DOHH2 (cell line): ENCODE measurements at regions not wholly inside any gene's neighbourhood (a gene's known extent, or its start where the extent isn't known, plus 50 kb on each side); places are given as distances from the start of the nearest gene placed in this dataset.

Experiments used
- H3F3A ChIP-seq: fragments of 200-600 bp; sonication (generic), shearing (Covaris generic); 2 replicates; pipeline ENCODE4 v1.6.0; 2016; ENCODE audit warnings: antibody characterized with exemption, mild to moderate bottlenecking; ENCODE audit not compliant: control insufficient read depth, insufficient read depth
- H3K27ac ChIP-seq: fragments of 200-600 bp; sonication (generic); 2 replicates; pipeline ENCODE4 v1.5.1; 2014; ENCODE audit warnings: low read depth, mild to moderate bottlenecking, low read length, moderate library complexity
- H3K27me3 ChIP-seq: fragments of 200-600 bp; sonication (generic); 2 replicates; pipeline ENCODE4 v1.6.1; 2014; ENCODE audit warnings: mild to moderate bottlenecking, low read length, mixed read lengths; ENCODE audit not compliant: control insufficient read depth
- H3K36me3 ChIP-seq: fragments of 200-600 bp; sonication (generic); 2 replicates; pipeline ENCODE4 v1.6.1; 2014; ENCODE audit warnings: mild to moderate bottlenecking, low read length, moderate library complexity, mixed read lengths; ENCODE audit not compliant: control insufficient read depth
- H3K4me1 ChIP-seq: fragments of 200-600 bp; sonication (generic); 2 replicates; pipeline ENCODE4 v1.6.1; 2014; ENCODE audit warnings: mild to moderate bottlenecking, low read length, mixed read lengths; ENCODE audit not compliant: control insufficient read depth
- H3K4me2 ChIP-seq: fragments of 200-600 bp; sonication (generic); 2 replicates; pipeline ENCODE4 v1.6.0; 2014; ENCODE audit warnings: mild to moderate bottlenecking, low read length, moderate library complexity
- H3K4me3 ChIP-seq: fragments of 200-600 bp; sonication (generic); 2 replicates; pipeline ENCODE4 v1.5.1; 2014; ENCODE audit warnings: mild to moderate bottlenecking, low read length, mixed read lengths
- H3K79me2 ChIP-seq: fragments of 200-600 bp; sonication (generic); 2 replicates; pipeline ENCODE4 v1.6.1; 2014; ENCODE audit warnings: mild to moderate bottlenecking, low read length, mixed read lengths; ENCODE audit not compliant: control insufficient read depth
- H3K9me2 ChIP-seq: fragments of 200-600 bp; sonication (generic); replicated peaks from 2 replicates; pipeline ENCODE4 v1.6.1; 2014; ENCODE audit warnings: mild to moderate bottlenecking, low read length, mixed read lengths; ENCODE audit not compliant: control insufficient read depth
- H3K9me3 ChIP-seq: fragments of 200-600 bp; sonication (generic); 2 replicates; pipeline ENCODE4 v1.6.1; 2014; ENCODE audit warnings: antibody characterized with exemption, low read length, mixed read lengths; ENCODE audit not compliant: control insufficient read depth, insufficient read depth
- H4K20me1 ChIP-seq: fragments of 200-600 bp; sonication (generic); 2 replicates; pipeline ENCODE4 v1.6.0; 2014; ENCODE audit warnings: low read depth, mild to moderate bottlenecking, antibody characterized with exemption, low read length, moderate library complexity; ENCODE audit not compliant: control insufficient read depth, insufficient read depth
- CTCF ChIP-seq: fragments of 200-600 bp; sonication (generic); IDR thresholded peaks from one replicate; pipeline ENCODE4 v1.5.1; 2014; ENCODE audit warnings: antibody characterized with exemption, mild to moderate bottlenecking, low read depth, low read length; ENCODE audit not compliant: poor library complexity, severe bottlenecking
- EZH2phosphoT487 ChIP-seq: fragments of 200-600 bp; sonication (generic); IDR thresholded peaks from 2 replicates; pipeline ENCODE4 v1.6.1; 2017; ENCODE audit warnings: borderline replicate concordance, mild to moderate bottlenecking, antibody characterized with exemption, low read length, moderate library complexity, mixed read lengths

GRCh38 chr9:7387840-7388239, 411.7 kb downstream of the DMAC1 start:
- H3K9me2 ChIP-seq, result no peaks in the 10 kb centered on the region
- no peaks in the 10 kb centered on the region for H3F3A ChIP-seq
- H3K27ac ChIP-seq, result no peak overlapping the region
- H3K79me2 ChIP-seq, result no peaks in the 10 kb centered on the region
- no peak overlapping the region for H3K4me3 ChIP-seq
- H3K4me2 ChIP-seq, result no peak overlapping the region
- TF ChIP-seq EZH2phosphoT487 (no peak), CTCF (no peak)
- H3K4me1 ChIP-seq, result no peaks in the 10 kb centered on the region
- H3K9me3 ChIP-seq, result no peaks in the 10 kb centered on the region
- no peaks in the 10 kb centered on the region for H3K27me3 ChIP-seq
- H3K36me3 ChIP-seq, result no peaks in the 10 kb centered on the region
- H4K20me1 ChIP-seq, result no peaks in the 10 kb centered on the region

GRCh38 chr9:7382304-7382703, 417.3 kb downstream of the DMAC1 start:
- H3K27ac ChIP-seq, result no peak overlapping the region
- TF ChIP-seq EZH2phosphoT487 (no peak), CTCF (no peak)
- no peaks in the 10 kb centered on the region for H3K36me3 ChIP-seq
- H3K27me3 ChIP-seq, result no peaks in the 10 kb centered on the region
- H3K4me2 ChIP-seq, result no peak overlapping the region
- H3F3A ChIP-seq, result no peaks in the 10 kb centered on the region
- no peaks in the 10 kb centered on the region for H3K9me3 ChIP-seq
- H4K20me1 ChIP-seq, result no peaks in the 10 kb centered on the region
- no peaks in the 10 kb centered on the region for H3K79me2 ChIP-seq
- no peaks in the 10 kb centered on the region for H3K4me1 ChIP-seq
- H3K9me2 ChIP-seq, result no peaks in the 10 kb centered on the region
- no peak overlapping the region for H3K4me3 ChIP-seq

- no peaks in the 10 kb centered on the region for H3K9me3 ChIP-seq
- H3K27ac ChIP-seq, result no peak overlapping the region
- no peaks in the 10 kb centered on the region for H3K27me3 ChIP-seq
- no peaks in the 10 kb centered on the region for H3K4me1 ChIP-seq
- no peak overlapping the region for H3K4me2 ChIP-seq
- no peak for TF ChIP-seq CTCF
- no peak for TF ChIP-seq EZH2phosphoT487
- no peaks in the 10 kb centered on the region for H4K20me1 ChIP-seq
- no peaks in the 10 kb centered on the region for H3K36me3 ChIP-seq
- no peaks in the 10 kb centered on the region for H3F3A ChIP-seq
- H3K9me2 ChIP-seq, result no peaks in the 10 kb centered on the region
- no peak overlapping the region for H3K4me3 ChIP-seq
- H3K79me2 ChIP-seq, result no peaks in the 10 kb centered on the region
Observed at GRCh38 chr9:7377489-7377888, 422.1 kb downstream of the DMAC1 start.

GRCh38 chr9:7376833-7377232, 422.7 kb downstream of the DMAC1 start:
- no peak overlapping the region for H3K27ac ChIP-seq
- H3K4me2 ChIP-seq, result no peak overlapping the region
- H3K27me3 ChIP-seq, result no peaks in the 10 kb centered on the region
- H4K20me1 ChIP-seq, result no peaks in the 10 kb centered on the region
- H3K4me1 ChIP-seq, result no peaks in the 10 kb centered on the region
- H3K79me2 ChIP-seq, result no peaks in the 10 kb centered on the region
- no peak for TF ChIP-seq EZH2phosphoT487
- no peak for TF ChIP-seq CTCF
- H3K4me3 ChIP-seq, result no peak overlapping the region
- no peaks in the 10 kb centered on the region for H3K9me2 ChIP-seq
- no peaks in the 10 kb centered on the region for H3K36me3 ChIP-seq
- no peaks in the 10 kb centered on the region for H3F3A ChIP-seq
- no peaks in the 10 kb centered on the region for H3K9me3 ChIP-seq
